GM21367 (cell line): ENCODE measurements at regions not wholly inside any gene's neighbourhood (a gene's known extent, or its start where the extent isn't known, plus 50 kb on each side); places are given as distances from the start of the nearest gene placed in this dataset.
"Not testable (repeated sequence)": the region's sequence is repeated elsewhere in the genome, so short reads cannot be mapped to it uniquely, and the experiment has no call there.

Experiments used
- ATAC-seq: cut with Tn5 transposase; IDR thresholded peaks from one replicate; pipeline ENCODE4 v1.9.1; 2021; ENCODE audit not compliant: unreplicated experiment

DNA sequence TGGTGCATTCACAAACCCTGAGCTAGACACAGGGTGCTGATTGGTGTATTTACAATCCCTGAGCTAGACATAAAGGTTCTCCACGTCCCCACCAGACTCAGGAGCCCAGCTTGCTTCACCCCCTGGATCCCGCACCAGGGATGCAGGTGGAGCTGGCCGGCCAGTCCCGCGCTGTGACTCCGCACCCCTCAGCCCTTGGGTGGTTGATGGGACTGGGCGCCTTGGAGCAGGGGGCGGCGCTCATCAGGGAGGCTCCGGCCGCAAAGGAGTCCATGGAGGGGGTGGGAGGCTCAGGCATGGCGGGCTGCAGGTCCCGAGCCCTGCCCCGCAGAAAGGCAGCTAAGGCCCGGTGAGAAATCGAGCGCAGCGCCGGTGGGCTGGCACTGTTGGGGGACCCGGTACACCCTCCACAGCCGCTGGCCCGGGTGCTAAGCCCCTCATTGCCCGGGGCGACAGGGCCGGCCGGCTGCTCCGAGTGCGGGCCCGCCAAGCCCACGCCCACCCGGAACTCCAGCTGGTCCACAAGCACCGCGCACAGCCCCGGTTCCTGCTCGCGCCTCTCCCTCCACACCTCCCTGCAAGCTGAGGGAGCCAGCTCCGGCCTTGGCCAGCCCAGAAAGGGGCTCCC, 167.6 kb downstream of the VEGFC start:
- not testable (repeated sequence) for ATAC-seq

DNA sequence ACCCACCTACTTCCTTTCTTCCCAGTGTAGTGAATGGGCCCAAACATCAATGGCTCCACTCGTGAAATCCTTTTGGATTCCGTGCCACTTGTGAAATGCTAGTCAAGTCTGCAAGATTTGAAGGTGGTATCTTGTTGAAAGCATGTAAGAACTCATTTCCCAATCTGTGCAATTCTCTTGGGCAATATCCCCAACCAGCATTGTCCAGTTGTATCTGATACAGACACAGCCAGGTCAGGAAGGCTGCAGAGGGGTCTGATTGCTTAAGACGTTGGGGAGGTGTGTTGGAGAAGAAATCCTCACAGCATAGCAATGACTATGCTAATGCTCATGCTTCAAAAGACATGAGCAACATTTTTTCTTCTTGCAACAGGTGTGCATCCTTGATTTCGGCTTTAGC, 164.8 kb downstream of the VEGFC start:
- no peak for ATAC-seq

DNA sequence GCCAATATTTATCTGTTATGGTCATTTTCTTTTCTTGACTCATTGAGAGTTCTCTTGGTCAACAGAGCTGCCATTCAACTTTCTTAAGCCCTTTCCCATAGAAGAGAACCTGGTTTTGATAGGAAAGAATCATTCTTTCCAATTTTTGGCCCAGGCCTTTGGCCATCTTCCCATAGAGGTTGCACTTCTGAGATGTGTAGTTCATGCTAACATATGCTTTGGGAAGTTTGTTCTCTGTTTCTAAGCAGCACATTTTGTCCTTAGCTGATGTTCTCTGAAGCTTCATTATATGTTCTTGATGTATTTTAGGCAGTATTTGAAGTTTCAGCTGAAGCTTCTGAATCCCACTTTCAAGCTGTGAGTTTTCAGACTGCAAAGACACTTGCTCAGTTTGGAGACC, 161.1 kb downstream of the VEGFC start:
- no peak for ATAC-seq
